ENCODE measurements at regions not wholly inside any gene's neighbourhood (a gene's known extent, or its start where the extent isn't known, plus 50 kb on each side); places are given as distances from the start of the nearest gene placed in this dataset.

GRCh38 chr1:87939444-87939843 is 610.8 kb downstream of the LMO4 start:
- Histone ChIP-seq H3K27ac (no peak overlapping the region), H3K36me3 (ENCODE audit: low read depth, missing control alignments) (no peaks in the 10 kb centered on the region), H3K4me3 (no peak overlapping the region), H3K4me1 (no peaks in the 10 kb centered on the region), H3K27me3 (no peaks in the 10 kb centered on the region), H3K9me3 (no peaks in the 10 kb centered on the region)
- DNase-seq = no peak
- TF ChIP-seq POLR2A (IDR thresholded peaks at IDR 0.05) = no peak
- no peak for TF ChIP-seq CTCF (IDR thresholded peaks at IDR 0.05)
- intact Hi-C loops (cut with DNase I; ENCODE audit: low total_unique reads) = no loop called here
- WGBS, 2 donors = 34 to 38% methylated on average over 2 of the region's 2 CpGs

GRCh38 chr1:87940421-87940820 is 611.7 kb downstream of the LMO4 start:
- no peaks in the 10 kb centered on the region for H3K27me3 ChIP-seq
- TF ChIP-seq POLR2A (IDR thresholded peaks at IDR 0.05) (no peak), CTCF (IDR thresholded peaks at IDR 0.05) (no peak)
- intact Hi-C loops (cut with DNase I; ENCODE audit: low total_unique reads) = no loop called here
- no peaks in the 10 kb centered on the region for H3K4me1 ChIP-seq
- no peaks in the 10 kb centered on the region for H3K9me3 ChIP-seq
- no peak for DNase-seq
- H3K27ac ChIP-seq = peak overlapping the region in 1 of 2 donors; percentile 29
- H3K4me3 ChIP-seq = no peak overlapping the region
- no peaks in the 10 kb centered on the region for H3K36me3 ChIP-seq (ENCODE audit: low read depth, missing control alignments)
- 93 to 96% methylated on average over 4 of the region's 4 CpGs for WGBS, 2 donors

GRCh38 chr1:87941337-87941946 is 612.8 kb downstream of the LMO4 start:
- TF ChIP-seq POLR2A (IDR thresholded peaks at IDR 0.05) (no peak), CTCF (IDR thresholded peaks at IDR 0.05) (no peak)
- Histone ChIP-seq H3K4me1 (no peaks in the 10 kb centered on the region), H3K27ac (no peak overlapping the region), H3K36me3 (ENCODE audit: low read depth, missing control alignments) (no peaks in the 10 kb centered on the region), H3K4me3 (no peak overlapping the region), H3K27me3 (no peaks in the 10 kb centered on the region), H3K9me3 (no peaks in the 10 kb centered on the region)
- 10 to 25% methylated on average over 1 of the region's 1 CpG for WGBS, 2 donors
- intact Hi-C loops (cut with DNase I; ENCODE audit: low total_unique reads) = no loop called here
- DNase-seq = no peak

GRCh38 chr1:87942165-87942564 is 613.5 kb downstream of the LMO4 start:
- intact Hi-C loops (cut with DNase I; ENCODE audit: low total_unique reads) = no loop called here
- TF ChIP-seq POLR2A (IDR thresholded peaks at IDR 0.05) = no peak
- TF ChIP-seq CTCF (IDR thresholded peaks at IDR 0.05) = no peak
- H3K4me1 ChIP-seq = no peaks in the 10 kb centered on the region
- WGBS, 2 donors = 48 to 60% methylated on average over 1 of the region's 1 CpG
- no peak for DNase-seq
- no peaks in the 10 kb centered on the region for H3K9me3 ChIP-seq
- no peak overlapping the region for H3K4me3 ChIP-seq
- H3K27me3 ChIP-seq = no peaks in the 10 kb centered on the region
- no peaks in the 10 kb centered on the region for H3K36me3 ChIP-seq (ENCODE audit: low read depth, missing control alignments)
- H3K27ac ChIP-seq = no peak overlapping the region

GRCh38 chr1:87949711-87950110 is 621.0 kb downstream of the LMO4 start:
- intact Hi-C loops (cut with DNase I; ENCODE audit: low total_unique reads) = loop anchor here (5.0 kb wide), 1 partner anchor 622 kb away; the partner anchor contains the start of gene LMO4

More at GRCh38 chr1:87949711-87950110, 621.0 kb downstream of the LMO4 start:
- no peak overlapping the region for H3K27ac ChIP-seq
- WGBS, 2 donors = 41 to 63% methylated on average over 3 of the region's 3 CpGs
- H3K4me3 ChIP-seq = no peak overlapping the region
- no peaks in the 10 kb centered on the region for H3K4me1 ChIP-seq
- no peaks in the 10 kb centered on the region for H3K36me3 ChIP-seq (ENCODE audit: low read depth, missing control alignments)
- no peak for DNase-seq
- no peak for TF ChIP-seq CTCF (IDR thresholded peaks at IDR 0.05)
- TF ChIP-seq POLR2A (IDR thresholded peaks at IDR 0.05) = no peak
- no peaks in the 10 kb centered on the region for H3K9me3 ChIP-seq
- H3K27me3 ChIP-seq = no peaks in the 10 kb centered on the region

Measured in testis (tissue), 2 donors.